Stimulated activated naive CD8-positive, alpha-beta T cell treated with anti-CD3 and anti-CD28 coated beads, Interleukin-15, Interleukin-2, amounts not matched to agents 100 ng/mL and 50 ng/mL, for 24 hours (primary cell): ENCODE measurements at regions not wholly inside any gene's neighbourhood (a gene's known extent, or its start where the extent isn't known, plus 50 kb on each side); places are given as distances from the start of the nearest gene placed in this dataset.
"Not testable (repeated sequence)": the region's sequence is repeated elsewhere in the genome, so short reads cannot be mapped to it uniquely, and the experiment has no call there.

ENCODE experiments used
- H3K27ac Mint-ChIP-seq: one replicate; pipeline ENCODE4 v1.8.0; 2021; ENCODE audit warnings: mild to moderate bottlenecking, mixed read lengths
- H3K27me3 Mint-ChIP-seq: one replicate; pipeline ENCODE4 v1.8.0; 2021; ENCODE audit warnings: mixed read lengths
- H3K36me3 Mint-ChIP-seq: one replicate; pipeline ENCODE4 v1.8.0; 2021; ENCODE audit warnings: low read depth, mixed read lengths
- H3K4me1 Mint-ChIP-seq: one replicate; pipeline ENCODE4 v1.8.0; 2021; ENCODE audit warnings: low read depth, mixed read lengths
- H3K4me3 Mint-ChIP-seq: one replicate; pipeline ENCODE4 v1.8.0; 2021; ENCODE audit warnings: mild to moderate bottlenecking, mixed read lengths
- H3K9me3 Mint-ChIP-seq: one replicate; pipeline ENCODE4 v1.8.0; 2021; ENCODE audit warnings: mixed read lengths

DNA sequence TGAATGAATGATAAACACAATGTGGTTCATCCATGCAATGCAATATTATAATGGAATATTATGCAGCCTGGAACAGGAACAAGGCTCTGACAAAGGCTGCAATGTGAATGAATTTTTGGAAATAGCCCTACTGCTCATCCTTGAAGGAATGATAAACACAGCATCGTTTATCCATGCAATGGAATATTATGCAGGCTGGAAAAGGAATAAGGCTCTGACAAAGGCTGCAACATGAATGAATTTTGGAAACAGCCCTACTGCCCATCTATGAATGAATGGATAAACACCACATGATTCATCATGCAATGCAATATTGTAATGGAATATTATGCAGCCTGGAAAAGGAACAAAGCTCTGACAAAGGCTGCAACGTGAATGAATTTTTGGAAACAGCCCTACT is 159.4 kb downstream of the CRLF2 start:
- H3K27me3 Mint-ChIP-seq: no peaks in the 10 kb centered on the region
- H3K27ac Mint-ChIP-seq: no peak overlapping the region
- H3K4me1 Mint-ChIP-seq: no peaks in the 10 kb centered on the region
- H3K4me3 Mint-ChIP-seq: no peak overlapping the region
- peaks cover 29% of the 10 kb centered on the region for H3K9me3 Mint-ChIP-seq
- H3K36me3 Mint-ChIP-seq: peaks cover 11% of the 10 kb centered on the region

DNA sequence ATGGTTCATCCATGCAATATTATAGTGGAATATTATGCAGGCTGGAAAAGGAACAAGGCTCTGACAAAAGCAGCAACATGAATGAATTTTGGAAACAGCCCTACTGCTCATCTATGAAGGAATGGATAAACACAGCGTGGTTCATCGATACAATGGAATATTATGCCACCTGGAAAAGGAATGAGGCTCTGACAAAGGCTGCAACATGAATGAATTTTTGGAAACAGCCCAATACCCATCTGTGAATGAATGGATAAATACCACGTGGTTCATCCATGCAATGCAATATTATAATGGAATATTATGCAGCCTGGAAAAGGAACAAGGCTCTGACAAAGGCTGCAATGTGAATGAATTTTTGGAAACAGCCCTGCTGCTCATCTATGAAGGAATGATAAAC is 160.4 kb downstream of the CRLF2 start:
- Mint-ChIP-seq H3K27ac (no peak overlapping the region), H3K36me3 (peaks cover 11% of the 10 kb centered on the region), H3K4me1 (no peaks in the 10 kb centered on the region), H3K9me3 (peaks cover 33% of the 10 kb centered on the region), H3K27me3 (peaks cover 4% of the 10 kb centered on the region), H3K4me3 (no peak overlapping the region)

- Mint-ChIP-seq H3K36me3 (peaks cover 11% of the 10 kb centered on the region), H3K27me3 (peaks cover 4% of the 10 kb centered on the region), H3K4me3 (no peak overlapping the region), H3K9me3 (peaks cover 31% of the 10 kb centered on the region), H3K4me1 (no peaks in the 10 kb centered on the region), H3K27ac (no peak overlapping the region)
These were observed 161.0 kb downstream of the CRLF2 start for GRCh38 chrX:1051421-1051820.

DNA sequence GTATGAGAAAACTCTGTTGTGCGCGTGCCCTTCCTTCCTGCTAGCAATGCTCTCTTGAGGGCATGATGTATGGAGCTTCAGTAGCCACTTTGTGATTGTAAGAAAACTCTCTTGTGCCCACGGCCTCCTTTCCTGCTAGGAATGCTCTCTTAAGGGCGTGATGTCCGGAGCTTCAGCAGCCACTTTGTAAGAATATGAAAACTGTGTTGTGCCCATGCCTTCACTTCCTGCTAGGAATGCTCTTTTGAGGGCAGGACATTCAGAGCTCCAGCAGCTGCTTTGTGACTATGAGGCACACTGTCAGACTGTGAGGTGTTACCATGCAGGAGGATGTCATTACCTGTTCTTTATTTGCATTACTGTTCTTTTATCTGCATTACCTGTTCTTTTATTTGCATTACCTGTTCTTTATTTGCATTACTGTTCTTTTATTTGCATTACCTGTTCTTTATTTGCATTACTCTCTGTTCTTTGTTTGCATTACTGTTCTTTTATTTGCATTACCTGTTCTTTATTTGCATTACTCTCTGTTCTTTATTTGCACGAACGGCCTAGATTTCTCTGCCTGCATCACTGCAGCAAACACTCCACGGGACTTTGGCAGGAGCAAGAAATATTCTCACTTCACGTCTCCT is 166.7 kb downstream of the CRLF2 start:
- H3K27ac Mint-ChIP-seq: no peak overlapping the region
- no peaks in the 10 kb centered on the region for H3K36me3 Mint-ChIP-seq
- H3K4me3 Mint-ChIP-seq: no peak overlapping the region
- H3K27me3 Mint-ChIP-seq: peaks cover 4% of the 10 kb centered on the region
- H3K9me3 Mint-ChIP-seq: peaks cover 15% of the 10 kb centered on the region
- no peaks in the 10 kb centered on the region for H3K4me1 Mint-ChIP-seq

DNA sequence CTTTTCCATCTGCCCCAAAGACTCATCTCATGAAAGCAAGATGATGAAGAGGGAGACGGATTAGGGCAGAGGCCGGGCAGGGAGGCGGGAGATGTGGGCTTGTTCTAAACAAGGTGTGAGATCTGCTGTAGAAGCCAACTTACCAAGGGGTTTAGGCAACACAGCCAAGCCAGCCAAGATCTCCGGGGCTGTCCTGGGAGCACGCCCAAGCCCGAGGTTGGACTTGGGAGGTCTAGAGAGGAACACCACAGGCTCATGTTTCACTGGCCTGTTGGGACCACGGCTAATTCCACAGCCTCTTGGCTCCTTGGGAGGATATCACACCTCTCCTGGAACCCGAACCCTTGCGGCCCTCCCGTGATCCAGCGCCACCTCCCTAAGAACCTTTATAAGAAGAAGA is 171.4 kb downstream of the CRLF2 start:
- H3K9me3 Mint-ChIP-seq: peaks cover 8% of the 10 kb centered on the region
- no peaks in the 10 kb centered on the region for H3K36me3 Mint-ChIP-seq
- H3K4me3 Mint-ChIP-seq: no peak overlapping the region
- no peaks in the 10 kb centered on the region for H3K4me1 Mint-ChIP-seq
- no peak overlapping the region for H3K27ac Mint-ChIP-seq
- no peaks in the 10 kb centered on the region for H3K27me3 Mint-ChIP-seq

- not testable (repeated sequence) for H3K4me3 Mint-ChIP-seq, H3K27me3 Mint-ChIP-seq, H3K9me3 Mint-ChIP-seq, H3K36me3 Mint-ChIP-seq, H3K4me1 Mint-ChIP-seq, H3K27ac Mint-ChIP-seq
These were observed 176.5 kb downstream of the CRLF2 start for GRCh38 chrX:1035931-1036330.

DNA sequence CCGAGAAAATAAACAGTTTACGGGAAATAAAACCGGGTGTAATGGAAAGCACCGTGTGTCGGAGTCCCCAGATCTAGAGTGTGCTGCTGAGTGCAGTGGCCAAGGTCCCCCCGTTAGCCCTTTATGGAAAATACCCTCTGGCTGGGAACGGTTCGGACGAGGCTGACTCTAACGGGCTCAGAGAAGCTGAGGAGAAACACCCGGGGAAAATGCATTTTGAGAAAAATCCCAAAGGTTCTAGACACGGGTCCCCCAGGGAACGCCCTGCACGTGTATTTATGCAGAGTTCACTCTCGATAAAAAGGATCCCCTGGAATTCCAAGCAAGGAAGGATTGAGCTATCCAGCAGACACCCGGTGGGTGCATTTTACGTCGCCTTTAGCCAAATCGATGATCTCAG is 177.2 kb downstream of the CRLF2 start:
- Mint-ChIP-seq H3K36me3 (no peaks in the 10 kb centered on the region), H3K4me1 (no peaks in the 10 kb centered on the region), H3K27ac (no peak overlapping the region), H3K4me3 (no peak overlapping the region), H3K27me3 (no peaks in the 10 kb centered on the region), H3K9me3 (no peaks in the 10 kb centered on the region)

- no peaks in the 10 kb centered on the region for H3K4me1 Mint-ChIP-seq
- no peaks in the 10 kb centered on the region for H3K9me3 Mint-ChIP-seq
- no peaks in the 10 kb centered on the region for H3K36me3 Mint-ChIP-seq
- H3K4me3 Mint-ChIP-seq: no peak overlapping the region
- no peaks in the 10 kb centered on the region for H3K27me3 Mint-ChIP-seq
- H3K27ac Mint-ChIP-seq: no peak overlapping the region
These were observed 177.7 kb downstream of the CRLF2 start for GRCh38 chrX:1034717-1035116.

GRCh38 chrX:1031521-1032430 is 180.7 kb downstream of the CRLF2 start:
- Mint-ChIP-seq H3K4me3 (no peak overlapping the region), H3K27ac (no peak overlapping the region), H3K27me3 (peaks cover 8% of the 10 kb centered on the region), H3K9me3 (no peaks in the 10 kb centered on the region), H3K4me1 (peaks cover 12% of the 10 kb centered on the region), H3K36me3 (no peaks in the 10 kb centered on the region)

DNA sequence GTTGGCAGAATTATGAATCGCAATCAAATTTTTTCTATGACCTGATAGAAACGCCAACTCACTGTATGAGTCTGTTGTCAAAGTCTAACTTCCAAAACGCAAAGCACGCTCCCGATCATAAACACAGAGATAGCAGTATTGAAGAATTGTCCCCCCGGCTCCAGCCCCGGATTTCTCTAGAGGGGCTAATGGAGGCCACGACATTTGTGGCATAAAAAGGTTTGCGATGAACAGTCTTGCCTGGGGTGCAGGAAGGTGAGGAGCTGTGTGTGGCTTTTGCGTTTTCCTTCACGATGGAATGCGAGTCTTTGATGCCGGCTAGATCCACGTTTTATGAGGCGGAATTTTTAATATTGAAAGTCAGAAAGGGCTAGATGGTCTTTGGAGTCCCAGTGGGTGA is 183.0 kb downstream of the CRLF2 start:
- Mint-ChIP-seq H3K27me3 (peaks cover 8% of the 10 kb centered on the region), H3K9me3 (no peaks in the 10 kb centered on the region), H3K4me3 (no peak overlapping the region), H3K36me3 (no peaks in the 10 kb centered on the region), H3K4me1 (peaks cover 17% of the 10 kb centered on the region), H3K27ac (no peak overlapping the region)

GRCh38 chrX:1027680-1028079 is 184.8 kb downstream of the CRLF2 start:
- peaks cover 8% of the 10 kb centered on the region for H3K27me3 Mint-ChIP-seq

GRCh38 chrX:1027133-1027532 is 185.3 kb downstream of the CRLF2 start:
- Mint-ChIP-seq H3K4me1 (peaks cover 17% of the 10 kb centered on the region), H3K27ac (peak overlapping the region; percentile 34), H3K9me3 (no peaks in the 10 kb centered on the region), H3K27me3 (peaks cover 8% of the 10 kb centered on the region), H3K36me3 (no peaks in the 10 kb centered on the region), H3K4me3 (peak overlapping the region; percentile 55)

More at GRCh38 chrX:1027680-1028079, 184.8 kb downstream of the CRLF2 start:
- Mint-ChIP-seq H3K36me3 (no peaks in the 10 kb centered on the region), H3K4me1 (peaks cover 17% of the 10 kb centered on the region), H3K27ac (peak overlapping the region; percentile 34), H3K9me3 (no peaks in the 10 kb centered on the region), H3K4me3 (peak overlapping the region; percentile 55)

DNA sequence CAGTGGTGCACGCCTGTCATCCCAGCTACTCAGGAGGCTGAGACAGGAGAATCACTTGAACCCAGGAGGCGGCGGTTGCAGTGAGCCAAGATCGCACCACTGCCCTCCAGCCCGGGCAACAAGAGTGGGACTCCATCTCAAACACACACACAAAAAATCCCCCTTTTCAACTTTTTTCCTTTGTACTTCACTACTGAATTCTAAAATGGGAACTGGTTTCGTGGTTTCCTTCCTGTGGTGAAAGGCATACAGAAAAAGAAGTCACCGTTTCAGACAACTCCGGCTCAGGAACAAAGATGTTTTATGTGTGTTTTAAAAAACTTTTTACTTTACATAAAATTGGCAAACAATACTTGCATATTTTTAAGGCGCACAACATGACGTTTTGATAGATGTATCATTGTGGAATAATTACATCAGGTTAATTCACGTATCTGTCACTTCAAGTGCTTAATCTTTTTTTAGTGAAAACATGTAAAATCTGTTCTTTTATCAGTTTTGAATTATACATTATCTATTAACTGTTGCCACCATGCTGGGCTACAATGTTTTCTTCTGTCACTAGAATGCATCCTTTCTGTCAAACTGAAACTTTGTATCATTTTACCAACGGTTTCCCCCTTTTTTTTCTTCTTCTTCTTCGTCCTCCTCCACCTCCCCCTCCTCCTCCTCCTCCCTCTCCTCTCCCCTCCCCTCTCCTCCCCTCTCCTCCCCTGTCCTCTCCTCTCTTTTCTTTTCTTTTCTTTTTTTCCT is 186.0 kb downstream of the CRLF2 start:
- Mint-ChIP-seq H3K27me3 (peaks cover 8% of the 10 kb centered on the region), H3K9me3 (no peaks in the 10 kb centered on the region), H3K4me3 (peak overlapping the region; percentile 55), H3K4me1 (peaks cover 17% of the 10 kb centered on the region), H3K27ac (no peak overlapping the region), H3K36me3 (no peaks in the 10 kb centered on the region)

DNA sequence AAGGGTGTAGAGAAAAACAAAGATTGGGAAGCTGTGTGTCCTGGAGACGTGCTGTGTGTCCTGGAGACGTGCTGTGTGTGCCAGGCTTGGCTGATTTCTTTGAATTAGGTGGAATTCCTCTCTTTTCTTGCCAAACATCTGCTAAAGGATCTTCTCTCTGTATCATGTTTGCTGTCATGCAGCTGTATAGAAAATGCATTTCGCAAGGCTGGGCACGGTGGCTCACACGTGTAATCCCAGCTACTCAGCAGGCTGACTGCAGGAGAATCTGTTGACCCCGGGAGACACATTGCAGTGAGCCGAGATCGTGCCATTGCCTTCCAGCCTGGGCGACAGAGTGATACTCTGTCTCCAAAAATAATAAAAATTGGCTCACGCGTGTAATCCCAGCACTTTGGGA is 187.0 kb downstream of the CRLF2 start:
- no peaks in the 10 kb centered on the region for H3K36me3 Mint-ChIP-seq
- H3K27me3 Mint-ChIP-seq: peaks cover 8% of the 10 kb centered on the region
- H3K27ac Mint-ChIP-seq: no peak overlapping the region
- H3K4me3 Mint-ChIP-seq: no peak overlapping the region
- no peaks in the 10 kb centered on the region for H3K9me3 Mint-ChIP-seq
- peaks cover 17% of the 10 kb centered on the region for H3K4me1 Mint-ChIP-seq

DNA sequence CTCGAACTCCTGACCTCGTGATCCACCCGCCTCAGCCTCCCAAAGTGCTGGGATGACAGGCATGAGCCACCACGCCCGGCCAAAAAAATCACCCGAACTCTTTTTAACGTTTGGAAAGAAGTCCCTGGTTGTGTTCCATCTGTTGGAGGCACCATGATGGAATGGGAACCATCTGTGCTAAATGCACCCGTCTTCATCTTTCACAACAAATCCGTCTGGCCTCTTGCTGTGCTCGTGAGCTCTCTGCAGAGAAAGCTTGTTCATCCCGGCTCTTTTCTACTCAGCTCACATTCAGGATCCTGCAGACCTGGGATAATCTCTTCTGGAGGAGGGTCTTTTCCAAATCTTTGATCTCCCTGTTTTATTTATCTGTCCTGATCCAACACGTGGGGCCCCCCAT is 188.8 kb downstream of the CRLF2 start:
- H3K4me3 Mint-ChIP-seq: no peak overlapping the region
- peaks cover 17% of the 10 kb centered on the region for H3K4me1 Mint-ChIP-seq
- H3K27me3 Mint-ChIP-seq: peaks cover 8% of the 10 kb centered on the region
- H3K36me3 Mint-ChIP-seq: no peaks in the 10 kb centered on the region
- H3K27ac Mint-ChIP-seq: no peak overlapping the region
- no peaks in the 10 kb centered on the region for H3K9me3 Mint-ChIP-seq
